GM18858 (cell line): ENCODE measurements at regions not wholly inside any gene's neighbourhood (a gene's known extent, or its start where the extent isn't known, plus 50 kb on each side); places are given as distances from the start of the nearest gene placed in this dataset.
"Not testable (repeated sequence)": the region's sequence is repeated elsewhere in the genome, so short reads cannot be mapped to it uniquely, and the experiment has no call there.

Source experiments
- ATAC-seq: cut with Tn5 transposase; IDR thresholded peaks from one replicate; pipeline ENCODE4 v1.9.1; 2021; ENCODE audit not compliant: unreplicated experiment

DNA sequence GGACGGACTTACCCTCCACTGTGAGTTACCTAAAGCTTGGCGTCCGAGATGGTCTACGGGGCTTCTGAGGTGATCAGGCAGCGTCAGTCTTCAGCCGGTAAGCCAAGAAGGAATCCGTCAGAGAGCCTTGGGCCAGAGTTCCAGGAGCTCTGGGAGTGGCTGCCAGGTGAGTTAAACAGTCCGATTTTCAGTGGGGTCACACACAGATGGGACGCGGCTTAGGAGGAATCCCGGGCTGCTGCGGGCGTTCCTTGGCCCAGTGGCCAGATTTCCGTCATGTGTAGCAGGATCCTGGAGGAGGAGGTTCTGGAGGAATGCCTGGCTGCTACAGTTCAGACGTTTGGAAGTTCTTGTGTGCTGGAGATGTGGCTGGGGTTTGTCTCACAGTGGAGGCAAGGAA, 700.7 kb upstream of the NEGR1 start:
- not testable (repeated sequence) for ATAC-seq

DNA sequence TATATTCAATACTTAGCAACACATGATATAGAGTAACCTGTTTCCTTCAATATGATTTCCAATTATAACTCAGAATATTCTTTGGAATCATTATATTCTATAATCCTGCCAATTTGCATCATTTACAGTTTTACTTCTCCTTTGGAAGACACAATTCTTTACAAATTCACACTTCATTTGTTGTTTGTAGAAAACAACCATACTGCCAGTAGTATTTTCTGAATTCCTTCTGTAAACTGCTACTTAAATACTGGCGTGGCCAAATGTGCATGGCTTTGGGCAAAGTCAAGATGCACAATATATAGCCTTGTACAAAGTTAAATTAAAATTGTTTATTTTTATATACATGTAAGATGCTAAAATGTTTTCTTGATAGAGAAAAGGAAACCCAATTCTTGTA, 687.1 kb upstream of the NEGR1 start:
- no peak for ATAC-seq

DNA sequence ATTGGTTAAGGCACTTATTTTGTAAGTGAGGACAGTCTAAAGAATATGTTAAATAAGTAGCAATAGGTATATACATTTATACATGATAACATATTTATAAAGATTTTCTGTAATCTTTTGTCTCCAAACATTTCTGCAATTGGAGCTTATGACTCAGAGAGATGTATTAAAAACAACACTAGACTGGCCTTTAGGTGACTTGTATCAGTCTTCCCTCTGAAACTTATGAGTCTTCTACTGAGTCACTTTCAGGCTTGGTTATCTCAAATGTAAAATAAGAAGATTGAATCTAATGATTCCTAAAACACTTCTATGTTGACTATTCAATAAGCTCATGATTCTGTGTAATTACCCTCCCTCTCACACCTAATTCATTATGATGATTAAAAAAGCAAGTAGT, 672.6 kb upstream of the NEGR1 start:
- ATAC-seq = no peak

- not testable (repeated sequence) for ATAC-seq
Measured at GRCh38 chr1:72950900-72951299, 668.6 kb upstream of the NEGR1 start.

- no peak for ATAC-seq
Measured at GRCh38 chr1:72946903-72947499, 664.7 kb upstream of the NEGR1 start.

- ATAC-seq = no peak
Measured at GRCh38 chr1:72942008-72942407, 659.7 kb upstream of the NEGR1 start.

DNA sequence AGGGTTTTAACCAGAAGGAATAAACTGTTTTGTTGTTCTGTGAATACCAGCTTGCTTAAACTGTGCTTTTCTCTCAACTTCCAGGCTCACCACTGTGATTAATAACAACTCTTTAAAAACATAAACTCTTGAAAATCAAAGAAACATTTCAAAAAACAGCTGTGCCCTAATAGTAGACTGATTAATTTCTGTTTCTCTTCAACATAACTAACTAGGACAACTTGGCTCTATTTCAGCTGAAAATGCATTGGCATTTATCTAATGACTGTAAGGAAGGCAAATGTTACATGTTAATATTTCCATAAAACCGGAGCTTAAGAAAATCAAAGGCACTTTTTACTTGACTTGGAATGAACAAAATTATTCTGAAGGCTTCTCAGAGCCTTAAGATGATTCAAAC, 656.1 kb upstream of the NEGR1 start:
- no peak for ATAC-seq

GRCh38 chr1:72937905-72938304, 655.6 kb upstream of the NEGR1 start:
- ATAC-seq = no peak

- ATAC-seq = no peak
Measured at GRCh38 chr1:72936942-72937341, 654.6 kb upstream of the NEGR1 start.

DNA sequence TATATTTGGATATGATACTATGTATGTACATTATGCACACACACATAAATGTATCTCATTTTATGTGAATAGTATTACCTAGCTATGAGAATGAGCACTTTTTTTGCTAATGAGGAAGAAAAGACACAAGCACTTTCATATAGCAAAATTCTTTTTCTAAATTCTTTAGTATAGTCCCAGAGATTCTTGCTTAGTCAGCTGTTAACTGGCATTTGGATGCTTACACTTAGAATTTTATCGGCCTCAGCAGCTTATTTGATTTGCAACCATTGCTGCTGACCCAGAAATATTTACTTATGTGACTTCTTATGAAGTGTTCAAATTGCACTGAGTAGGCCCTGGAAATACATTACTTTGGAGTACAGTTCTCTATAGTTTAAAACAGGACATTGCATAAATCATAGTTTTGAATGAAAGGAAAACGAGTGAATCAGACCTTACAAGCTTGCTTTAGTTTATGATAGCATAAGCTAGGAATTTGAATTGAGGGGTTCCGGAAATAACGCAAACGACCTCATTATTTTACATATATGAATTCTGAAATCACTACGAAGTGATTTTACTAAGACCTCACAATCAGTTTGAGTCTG, 653.9 kb upstream of the NEGR1 start:
- no peak for ATAC-seq

DNA sequence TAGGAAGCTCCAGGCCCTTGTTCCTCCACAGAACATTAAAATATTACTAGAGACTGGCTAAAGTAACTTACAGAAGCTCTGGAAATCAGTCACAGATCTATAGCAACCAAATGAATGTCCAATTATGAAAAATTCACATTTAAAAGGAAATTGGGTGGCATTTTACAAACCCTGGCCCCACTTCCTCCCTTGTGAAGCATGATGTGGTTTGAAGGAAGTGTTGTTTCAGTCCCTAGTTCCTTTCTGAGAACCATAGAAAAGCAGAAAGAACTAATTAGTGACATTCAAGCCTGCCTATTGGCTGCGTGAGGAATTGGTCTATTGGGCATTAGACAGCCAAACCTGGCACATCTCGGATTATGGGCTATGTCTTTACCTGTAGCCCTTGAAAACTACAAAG, 649.7 kb upstream of the NEGR1 start:
- ATAC-seq = no peak

DNA sequence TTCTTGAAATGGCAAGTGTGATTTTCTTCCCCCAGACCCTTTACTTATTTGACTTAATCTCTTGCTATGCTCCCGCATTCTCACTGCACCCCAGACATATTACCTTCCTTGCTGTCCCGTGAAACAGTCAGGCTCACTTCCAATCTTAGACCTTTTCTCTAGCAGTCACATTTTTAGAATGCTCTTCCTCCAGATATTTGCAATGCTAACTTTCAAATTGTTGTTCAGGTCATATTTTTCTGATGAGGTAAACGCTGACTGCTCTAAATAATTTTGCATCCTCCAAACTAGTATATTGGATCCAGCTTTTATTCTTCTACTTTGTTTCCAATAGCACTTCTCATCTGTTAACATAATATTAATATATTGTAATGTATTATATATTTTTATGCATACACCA, 648.2 kb upstream of the NEGR1 start:
- no peak for ATAC-seq

- no peak for ATAC-seq
Measured at GRCh38 chr1:72918940-72919339, 636.6 kb upstream of the NEGR1 start.

- no peak for ATAC-seq
Measured at GRCh38 chr1:72917920-72918319, 635.6 kb upstream of the NEGR1 start.

- no peak for ATAC-seq
Measured at GRCh38 chr1:72915581-72915980, 633.2 kb upstream of the NEGR1 start.

DNA sequence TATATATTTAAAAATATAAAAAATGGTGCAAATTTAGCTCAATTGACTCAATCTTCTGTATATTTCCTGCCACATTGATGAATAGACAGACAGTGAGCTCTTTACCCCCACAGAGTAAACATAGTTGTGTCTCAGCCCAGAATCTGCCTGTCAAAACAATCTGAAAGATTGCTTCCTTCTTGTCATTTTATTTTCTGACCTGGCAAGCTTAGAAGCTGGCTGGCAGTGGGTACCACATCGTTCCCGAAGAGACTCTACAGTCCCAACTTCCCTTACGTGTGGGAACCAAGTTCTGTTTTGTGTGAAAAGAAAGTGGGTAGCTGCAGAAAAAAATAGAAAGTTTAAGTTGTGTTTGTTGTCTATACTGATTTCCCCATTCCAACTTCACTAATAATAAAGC, 629.3 kb upstream of the NEGR1 start:
- no peak for ATAC-seq

- no peak for ATAC-seq
Measured at GRCh38 chr1:72896256-72896655, 613.9 kb upstream of the NEGR1 start.

- no peak for ATAC-seq
Measured at GRCh38 chr1:72892461-72892860, 610.1 kb upstream of the NEGR1 start.

- no peak for ATAC-seq
Measured at GRCh38 chr1:72891976-72892375, 609.6 kb upstream of the NEGR1 start.

DNA sequence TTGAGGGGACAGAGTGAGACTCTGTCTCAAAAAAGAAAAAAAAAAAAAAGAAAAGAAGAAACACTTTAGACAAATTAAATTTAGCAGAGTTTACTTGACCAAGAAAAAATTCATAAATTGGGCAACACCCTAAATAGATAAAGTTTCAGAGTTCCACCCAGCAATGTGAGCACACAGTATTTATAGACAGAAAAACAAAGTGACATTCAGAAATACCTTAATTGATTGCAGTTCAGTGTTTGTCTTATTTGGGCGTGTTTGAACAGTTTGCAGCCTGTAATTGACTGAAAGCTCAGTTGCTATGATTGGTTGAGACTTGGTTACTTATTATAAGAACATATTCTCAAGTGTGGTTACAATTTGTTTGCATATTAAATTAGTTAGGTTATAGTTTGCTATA, 603.5 kb upstream of the NEGR1 start:
- ATAC-seq = no peak

DNA sequence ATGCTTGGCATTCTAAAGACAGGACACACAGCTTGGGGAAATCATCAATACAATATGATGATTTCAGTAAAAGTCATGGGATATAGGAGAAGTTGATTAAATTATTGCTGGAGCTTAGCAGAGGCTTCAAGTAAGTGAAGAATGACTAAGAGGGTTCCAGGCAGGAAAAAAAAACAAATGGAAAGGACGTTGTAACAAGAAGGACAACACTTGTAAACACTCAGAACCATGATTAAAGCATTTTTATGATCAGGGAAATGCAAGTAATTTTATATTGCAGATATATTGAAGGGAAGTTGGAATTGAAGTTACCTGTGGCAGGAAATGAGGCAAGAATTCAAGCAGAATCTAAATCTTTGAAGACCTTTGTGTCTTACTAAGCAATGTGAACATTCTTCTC, 602.7 kb upstream of the NEGR1 start:
- no peak for ATAC-seq

- no peak for ATAC-seq
Measured at GRCh38 chr1:72869873-72870272, 587.5 kb upstream of the NEGR1 start.

- ATAC-seq = no peak
Measured at GRCh38 chr1:72869441-72869840, 587.1 kb upstream of the NEGR1 start.
